ENCODE measurements at regions not wholly inside any gene's neighbourhood (a gene's known extent, or its start where the extent isn't known, plus 50 kb on each side); places are given as distances from the start of the nearest gene placed in this dataset.

- no peak for DNase-seq
- BruUV-seq (replicated peaks) = no TSS peak
- Histone ChIP-seq H3K9me3 (no peaks in the 10 kb centered on the region), H3K4me3 (ENCODE audit: low read depth, low read length) (no peak overlapping the region), H3K27me3 (replicated peaks; ENCODE audit: control insufficient read depth, insufficient read depth, low read length) (no peaks in the 10 kb centered on the region), H3K36me3 (ENCODE audit: control insufficient read depth, insufficient read depth, low read length) (no peaks in the 10 kb centered on the region), H3K4me1 (no peaks in the 10 kb centered on the region)
- H3K9me3 Mint-ChIP-seq (ENCODE audit: unreplicated experiment) = no peaks in the 10 kb centered on the region
- H3K4me1 Mint-ChIP-seq (ENCODE audit: low read depth, unreplicated experiment) = no peaks in the 10 kb centered on the region
- no peak overlapping the region for H3K4me3 Mint-ChIP-seq (ENCODE audit: unreplicated experiment)
- no peak overlapping the region for H3K27ac Mint-ChIP-seq (ENCODE audit: unreplicated experiment)
- TF ChIP-seq CTCF (IDR thresholded peaks at IDR 0.05; ENCODE audit: insufficient read depth in 1 of 2, low read depth in 1 of 2, low read length in 1 of 2, severe bottlenecking in 1 of 2, unreplicated experiment in 1 of 2) = no peak
- H3K27me3 Mint-ChIP-seq (ENCODE audit: insufficient read depth, unreplicated experiment) = no peaks in the 10 kb centered on the region
- intact Hi-C loops (cut with micrococcal nuclease; ENCODE audit: unreplicated experiment) = no loop called here
- CTCF ChIA-PET = no interaction called here
- POLR2A ChIA-PET = no interaction called here
- H3K36me3 Mint-ChIP-seq (ENCODE audit: insufficient read depth, unreplicated experiment) = no peaks in the 10 kb centered on the region
Measured at GRCh38 chr2:128420776-128421175, 102.1 kb upstream of the HS6ST1 start.

DNA sequence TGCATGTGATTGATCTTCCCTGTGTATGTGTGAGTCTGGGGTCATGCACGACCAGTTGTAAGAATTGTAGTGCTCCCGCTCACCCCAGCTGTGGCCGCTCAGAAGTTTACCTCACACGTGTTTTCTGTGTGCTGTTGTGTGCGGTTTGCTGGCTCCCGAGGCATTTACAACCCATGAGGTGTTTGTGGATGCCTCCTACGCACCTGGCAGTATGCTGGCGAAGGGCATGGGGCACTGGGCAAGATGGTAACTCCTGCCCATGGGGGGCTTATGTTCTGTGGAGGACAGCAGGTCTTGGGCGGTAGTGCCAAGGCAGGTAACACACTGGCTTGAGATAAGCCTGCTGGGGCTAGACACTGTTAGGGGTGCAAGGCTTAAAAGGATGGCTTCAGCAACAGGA lies 102.6 kb upstream of the HS6ST1 start:
- no TSS peak for BruUV-seq (replicated peaks)
- CTCF ChIA-PET = no interaction called here
- intact Hi-C loops (cut with micrococcal nuclease; ENCODE audit: unreplicated experiment) = no loop called here

DNA sequence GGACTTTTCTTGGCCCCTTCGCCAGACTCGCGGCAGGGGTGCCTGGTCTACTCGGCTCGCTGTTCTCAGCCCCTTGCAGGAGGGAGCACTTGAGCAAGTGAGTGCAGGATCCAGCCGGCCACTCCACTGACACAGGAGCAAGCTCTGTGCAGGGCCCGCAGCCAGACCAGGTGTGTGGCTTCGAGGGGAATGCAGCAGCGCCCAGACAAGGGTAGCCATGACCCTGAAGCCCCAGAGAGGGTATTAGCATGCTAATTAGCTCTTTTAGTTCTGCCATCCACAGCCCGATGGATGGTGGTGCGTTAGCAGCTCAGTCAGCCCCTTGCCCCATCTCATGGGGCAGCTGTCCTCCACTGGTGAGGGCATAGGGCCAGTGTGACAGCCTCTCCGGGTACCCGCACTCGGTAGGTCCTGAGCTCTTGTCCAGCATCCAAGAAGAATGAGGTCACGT lies 103.2 kb upstream of the HS6ST1 start:
- Mint-ChIP-seq H3K27me3 (ENCODE audit: insufficient read depth, unreplicated experiment) (no peaks in the 10 kb centered on the region), H3K27ac (ENCODE audit: unreplicated experiment) (no peak overlapping the region), H3K4me1 (ENCODE audit: low read depth, unreplicated experiment) (no peaks in the 10 kb centered on the region), H3K36me3 (ENCODE audit: insufficient read depth, unreplicated experiment) (no peaks in the 10 kb centered on the region), H3K9me3 (ENCODE audit: unreplicated experiment) (no peaks in the 10 kb centered on the region), H3K4me3 (ENCODE audit: unreplicated experiment) (no peak overlapping the region)
- Histone ChIP-seq H3K4me1 (no peaks in the 10 kb centered on the region), H3K27me3 (replicated peaks; ENCODE audit: control insufficient read depth, insufficient read depth, low read length) (no peaks in the 10 kb centered on the region), H3K9me3 (no peaks in the 10 kb centered on the region), H3K4me3 (ENCODE audit: low read depth, low read length) (no peak overlapping the region), H3K36me3 (ENCODE audit: control insufficient read depth, insufficient read depth, low read length) (no peaks in the 10 kb centered on the region)
- TF ChIP-seq CTCF (IDR thresholded peaks at IDR 0.05; ENCODE audit: insufficient read depth in 1 of 2, low read depth in 1 of 2, low read length in 1 of 2, severe bottlenecking in 1 of 2, unreplicated experiment in 1 of 2) = no peak
- ChIA-PET POLR2A (no interaction called here), CTCF (no interaction called here)
- no peak for DNase-seq
- no TSS peak for BruUV-seq (replicated peaks)
- intact Hi-C loops (cut with micrococcal nuclease; ENCODE audit: unreplicated experiment) = no loop called here

More for the DNA sequence above, 102.6 kb upstream of the HS6ST1 start:
- no peak overlapping the region for H3K27ac Mint-ChIP-seq (ENCODE audit: unreplicated experiment)
- no peaks in the 10 kb centered on the region for H3K9me3 Mint-ChIP-seq (ENCODE audit: unreplicated experiment)
- no peaks in the 10 kb centered on the region for H3K36me3 Mint-ChIP-seq (ENCODE audit: insufficient read depth, unreplicated experiment)
- Histone ChIP-seq H3K9me3 (no peaks in the 10 kb centered on the region), H3K4me3 (ENCODE audit: low read depth, low read length) (no peak overlapping the region), H3K27me3 (replicated peaks; ENCODE audit: control insufficient read depth, insufficient read depth, low read length) (no peaks in the 10 kb centered on the region), H3K36me3 (ENCODE audit: control insufficient read depth, insufficient read depth, low read length) (no peaks in the 10 kb centered on the region), H3K4me1 (no peaks in the 10 kb centered on the region)
- H3K27me3 Mint-ChIP-seq (ENCODE audit: insufficient read depth, unreplicated experiment) = no peaks in the 10 kb centered on the region
- POLR2A ChIA-PET = no interaction called here
- DNase-seq = no peak
- TF ChIP-seq CTCF (IDR thresholded peaks at IDR 0.05; ENCODE audit: insufficient read depth in 1 of 2, low read depth in 1 of 2, low read length in 1 of 2, severe bottlenecking in 1 of 2, unreplicated experiment in 1 of 2) = no peak
- no peaks in the 10 kb centered on the region for H3K4me1 Mint-ChIP-seq (ENCODE audit: low read depth, unreplicated experiment)
- no peak overlapping the region for H3K4me3 Mint-ChIP-seq (ENCODE audit: unreplicated experiment)

All from Caco-2 (cell line).